ENCODE measurements at regions not wholly inside any gene's neighbourhood (a gene's known extent, or its start where the extent isn't known, plus 50 kb on each side); places are given as distances from the start of the nearest gene placed in this dataset.
"Not testable (repeated sequence)": the region's sequence is repeated elsewhere in the genome, so short reads cannot be mapped to it uniquely, and the experiment has no call there.

DNA sequence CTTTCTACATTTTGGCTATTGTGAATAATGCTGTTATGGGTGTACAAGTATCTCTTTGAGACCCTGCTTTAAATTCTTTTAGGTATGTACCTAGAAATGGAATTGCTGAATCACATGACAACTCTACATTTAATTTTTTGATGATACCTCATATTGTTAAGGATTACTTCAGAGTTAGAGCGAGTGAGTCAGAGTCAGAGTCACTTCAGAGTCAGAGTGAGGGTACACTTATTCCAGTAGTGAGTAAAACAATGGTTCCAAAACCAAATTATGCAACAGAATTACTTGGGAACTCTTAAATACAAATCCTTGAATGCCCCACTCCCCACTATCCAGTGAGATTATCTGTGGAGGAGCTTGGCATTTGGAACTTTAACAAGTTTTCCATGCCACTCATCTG, 50.3 kb upstream of the SNRK start:
- Mint-ChIP-seq H3K4me1 (ENCODE audit: low read depth) (peaks cover 21% of the 10 kb centered on the region), H3K4me3 (no peak overlapping the region), H3K27ac (no peak overlapping the region), H3K9me3 (no peaks in the 10 kb centered on the region), H3K27me3 (no peaks in the 10 kb centered on the region), H3K36me3 (ENCODE audit: low read depth) (no peaks in the 10 kb centered on the region)

DNA sequence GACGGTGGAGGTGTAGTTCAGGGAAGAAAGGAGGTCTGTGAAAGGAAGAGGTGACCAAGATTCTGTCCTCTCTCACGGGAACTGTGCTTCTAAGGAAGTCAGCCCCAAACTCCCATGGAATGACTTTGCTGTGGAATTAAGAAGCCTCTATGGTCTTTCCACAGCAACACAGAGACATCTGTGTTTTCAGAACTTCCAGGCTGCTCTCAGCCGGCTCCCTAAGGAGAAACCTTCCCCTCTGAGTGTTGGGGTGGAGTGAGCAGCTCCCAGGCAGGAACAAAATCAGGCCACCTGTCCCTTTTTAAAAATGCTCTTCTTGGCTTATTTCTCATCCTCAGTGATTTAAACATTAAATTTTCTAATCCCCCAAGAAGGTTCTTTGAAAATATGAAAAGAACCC, 53.3 kb upstream of the SNRK start:
- no peak overlapping the region for H3K27ac Mint-ChIP-seq
- H3K9me3 Mint-ChIP-seq = peaks cover 2% of the 10 kb centered on the region
- peaks cover 10% of the 10 kb centered on the region for H3K4me1 Mint-ChIP-seq (ENCODE audit: low read depth)
- H3K36me3 Mint-ChIP-seq (ENCODE audit: low read depth) = peaks cover 3% of the 10 kb centered on the region
- no peak overlapping the region for H3K4me3 Mint-ChIP-seq
- no peaks in the 10 kb centered on the region for H3K27me3 Mint-ChIP-seq

DNA sequence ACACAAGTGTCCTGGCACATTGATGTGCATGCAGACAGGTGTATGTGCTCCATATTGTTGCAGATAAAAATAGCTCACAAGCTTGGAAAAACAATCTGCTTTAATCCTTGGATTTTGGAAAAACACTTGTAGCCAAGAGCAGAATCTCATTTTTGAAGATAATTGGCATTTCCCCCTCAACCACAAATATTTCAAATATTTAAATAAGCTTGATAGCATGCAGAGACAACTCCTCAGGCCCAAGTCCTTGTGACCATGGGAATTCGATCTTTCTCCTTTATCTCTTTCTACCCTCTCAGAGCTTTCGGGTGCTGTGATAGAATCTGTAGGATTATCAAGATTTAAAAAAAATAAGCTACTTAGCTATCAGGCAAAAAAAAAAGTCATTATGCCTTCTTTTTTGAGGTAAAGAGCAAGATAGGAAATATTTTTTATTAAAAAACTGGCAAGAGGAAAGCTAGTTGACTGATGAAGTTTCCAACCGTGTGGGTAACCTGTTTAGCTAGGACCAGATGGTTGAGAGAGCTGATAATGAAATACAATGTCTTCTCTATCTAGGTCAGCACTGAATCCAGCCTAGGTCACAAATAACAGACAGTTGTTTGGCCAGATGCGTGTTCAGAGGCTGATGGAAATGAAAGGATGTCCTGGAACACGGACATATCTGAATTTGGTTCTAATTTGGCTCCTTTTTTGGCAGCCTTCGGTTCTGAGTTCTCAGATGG, 54.9 kb upstream of the SNRK start:
- no peaks in the 10 kb centered on the region for H3K27me3 Mint-ChIP-seq
- peaks cover 11% of the 10 kb centered on the region for H3K36me3 Mint-ChIP-seq (ENCODE audit: low read depth)
- H3K9me3 Mint-ChIP-seq = peaks cover 17% of the 10 kb centered on the region
- peaks cover 10% of the 10 kb centered on the region for H3K4me1 Mint-ChIP-seq (ENCODE audit: low read depth)
- no peak overlapping the region for H3K4me3 Mint-ChIP-seq
- no peak overlapping the region for H3K27ac Mint-ChIP-seq

DNA sequence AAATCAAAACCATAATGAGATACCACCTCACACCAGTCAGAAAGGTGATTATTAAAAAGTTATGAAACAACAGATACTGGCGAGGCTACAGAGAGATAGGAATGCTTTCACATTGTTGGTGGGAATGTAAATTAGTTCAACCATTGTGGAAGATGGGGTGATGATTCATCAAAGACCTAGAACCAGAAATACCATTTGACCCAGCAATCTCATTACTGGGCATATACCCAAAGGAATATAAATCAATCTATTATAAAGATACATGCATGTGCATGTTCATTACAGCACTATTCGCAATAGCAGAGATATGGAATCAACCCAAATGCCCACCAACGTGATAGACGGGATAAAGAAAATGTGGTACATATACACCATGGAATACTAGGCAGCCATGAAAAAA, 56.5 kb upstream of the SNRK start:
- not testable (repeated sequence) for H3K27ac Mint-ChIP-seq, H3K4me3 Mint-ChIP-seq, H3K27me3 Mint-ChIP-seq
- Mint-ChIP-seq H3K4me1 (ENCODE audit: low read depth) (peaks cover 17% of the 10 kb centered on the region), H3K36me3 (ENCODE audit: low read depth) (peaks cover 11% of the 10 kb centered on the region), H3K9me3 (peaks cover 17% of the 10 kb centered on the region)

DNA sequence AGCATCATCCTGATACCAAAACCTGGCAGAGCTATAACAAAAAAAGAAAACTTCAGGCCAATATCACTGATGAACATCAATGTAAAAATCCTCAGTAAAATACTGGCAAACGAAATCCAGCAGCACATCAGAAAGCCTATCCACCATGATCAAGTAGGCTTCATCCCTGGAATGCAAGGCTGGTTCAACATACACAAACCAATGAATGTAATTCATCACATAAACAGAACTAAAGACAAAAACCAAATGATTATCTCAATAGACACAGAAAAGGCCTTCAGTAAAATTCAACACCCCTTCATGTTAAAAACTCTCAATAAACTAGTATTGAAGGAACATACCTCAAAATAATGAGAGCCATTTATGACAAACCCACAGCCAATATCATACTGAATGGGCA, 58.7 kb upstream of the SNRK start:
- not testable (repeated sequence) for H3K27ac Mint-ChIP-seq, H3K27me3 Mint-ChIP-seq, H3K4me3 Mint-ChIP-seq
- H3K4me1 Mint-ChIP-seq (ENCODE audit: low read depth) = peaks cover 33% of the 10 kb centered on the region
- H3K36me3 Mint-ChIP-seq (ENCODE audit: low read depth) = peaks cover 11% of the 10 kb centered on the region
- peaks cover 17% of the 10 kb centered on the region for H3K9me3 Mint-ChIP-seq

- peaks cover 54% of the 10 kb centered on the region for H3K4me1 Mint-ChIP-seq (ENCODE audit: low read depth)
- H3K27me3 Mint-ChIP-seq = no peaks in the 10 kb centered on the region
- peaks cover 11% of the 10 kb centered on the region for H3K36me3 Mint-ChIP-seq (ENCODE audit: low read depth)
- H3K27ac Mint-ChIP-seq = no peak overlapping the region
- peaks cover 17% of the 10 kb centered on the region for H3K9me3 Mint-ChIP-seq
- H3K4me3 Mint-ChIP-seq = peak overlapping the region; percentile 42
Measured at GRCh38 chr3:43224405-43225073, 61.8 kb upstream of the SNRK start.

- peaks cover 11% of the 10 kb centered on the region for H3K36me3 Mint-ChIP-seq (ENCODE audit: low read depth)
- no peaks in the 10 kb centered on the region for H3K27me3 Mint-ChIP-seq
- H3K4me1 Mint-ChIP-seq (ENCODE audit: low read depth) = peaks cover 56% of the 10 kb centered on the region
- H3K4me3 Mint-ChIP-seq = no peak overlapping the region
- H3K27ac Mint-ChIP-seq = no peak overlapping the region
- peaks cover 17% of the 10 kb centered on the region for H3K9me3 Mint-ChIP-seq
Measured at GRCh38 chr3:43223670-43224364, 62.5 kb upstream of the SNRK start.

DNA sequence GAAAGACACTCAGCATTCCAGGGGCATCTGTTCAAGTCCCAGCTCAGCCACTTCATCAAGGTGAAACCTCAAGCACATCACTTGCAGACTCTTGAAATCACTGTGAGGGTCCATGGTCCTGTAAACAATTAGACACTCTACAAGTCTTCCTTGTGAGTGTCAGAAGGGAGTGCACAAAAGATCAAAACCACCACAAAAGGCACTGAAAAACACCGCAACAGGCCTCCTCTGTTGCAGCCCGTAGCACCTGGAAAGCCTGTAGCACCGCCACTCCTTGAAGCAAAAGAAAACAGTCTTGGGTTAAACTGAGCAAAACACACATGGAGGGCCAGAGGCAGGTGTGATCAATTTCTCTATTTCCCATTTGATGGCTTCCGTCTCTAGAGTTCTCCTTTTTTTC, 63.8 kb upstream of the SNRK start:
- Mint-ChIP-seq H3K27me3 (no peaks in the 10 kb centered on the region), H3K4me3 (no peak overlapping the region), H3K27ac (no peak overlapping the region), H3K4me1 (ENCODE audit: low read depth) (peaks cover 64% of the 10 kb centered on the region), H3K9me3 (peaks cover 10% of the 10 kb centered on the region), H3K36me3 (ENCODE audit: low read depth) (peaks cover 3% of the 10 kb centered on the region)

- H3K27ac Mint-ChIP-seq = no peak overlapping the region
- no peaks in the 10 kb centered on the region for H3K36me3 Mint-ChIP-seq (ENCODE audit: low read depth)
- H3K4me3 Mint-ChIP-seq = no peak overlapping the region
- no peaks in the 10 kb centered on the region for H3K27me3 Mint-ChIP-seq
- peaks cover 74% of the 10 kb centered on the region for H3K4me1 Mint-ChIP-seq (ENCODE audit: low read depth)
- H3K9me3 Mint-ChIP-seq = no peaks in the 10 kb centered on the region
Measured at GRCh38 chr3:43221076-43221475, 65.3 kb upstream of the SNRK start.

DNA sequence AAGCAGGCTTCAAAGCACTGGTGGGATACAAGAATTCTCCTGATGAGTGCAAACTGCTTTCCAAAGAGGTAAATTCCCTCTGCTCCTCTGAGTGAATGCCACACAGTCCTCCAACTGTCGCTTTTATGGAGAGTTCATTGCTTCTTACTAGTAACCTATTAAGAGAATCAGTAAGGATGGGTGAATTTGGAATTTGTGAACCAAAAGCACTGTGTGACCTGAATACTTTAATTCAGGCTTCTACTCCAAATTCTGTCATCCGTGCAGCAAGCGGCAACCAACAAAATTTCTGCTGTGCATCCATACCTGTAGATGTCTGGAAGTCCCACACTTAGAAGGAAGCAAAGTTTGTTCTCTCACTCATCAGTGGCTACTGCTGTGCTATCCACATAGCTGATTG, 66.7 kb upstream of the SNRK start:
- H3K36me3 Mint-ChIP-seq (ENCODE audit: low read depth) = no peaks in the 10 kb centered on the region
- peaks cover 71% of the 10 kb centered on the region for H3K4me1 Mint-ChIP-seq (ENCODE audit: low read depth)
- no peak overlapping the region for H3K27ac Mint-ChIP-seq

DNA sequence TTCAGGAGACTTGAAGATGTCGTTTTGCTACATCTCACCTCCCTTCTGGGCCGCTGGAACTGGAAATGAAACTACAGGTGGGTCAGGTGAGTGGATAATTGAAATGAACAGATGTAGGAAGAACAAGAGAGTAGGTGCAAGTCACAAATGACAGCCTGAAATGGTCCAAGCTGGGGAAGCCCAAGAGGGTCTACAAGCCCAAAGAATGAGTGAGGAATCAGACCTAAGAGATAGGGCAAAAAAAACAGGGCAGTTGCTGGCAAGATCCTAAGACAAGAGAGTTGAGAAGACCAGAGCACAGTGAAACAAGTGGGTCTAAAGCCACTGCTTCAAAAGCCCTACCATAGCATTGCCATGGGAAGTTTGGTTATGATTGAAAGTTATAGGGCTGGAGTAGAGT, 67.4 kb upstream of the SNRK start:
- no peaks in the 10 kb centered on the region for H3K27me3 Mint-ChIP-seq
- no peak overlapping the region for H3K27ac Mint-ChIP-seq
- H3K36me3 Mint-ChIP-seq (ENCODE audit: low read depth) = no peaks in the 10 kb centered on the region
- no peak overlapping the region for H3K4me3 Mint-ChIP-seq
- H3K4me1 Mint-ChIP-seq (ENCODE audit: low read depth) = peaks cover 64% of the 10 kb centered on the region
- no peaks in the 10 kb centered on the region for H3K9me3 Mint-ChIP-seq

More for the DNA sequence above, 66.7 kb upstream of the SNRK start:
- H3K9me3 Mint-ChIP-seq = no peaks in the 10 kb centered on the region
- no peak overlapping the region for H3K4me3 Mint-ChIP-seq
- H3K27me3 Mint-ChIP-seq = no peaks in the 10 kb centered on the region

GRCh38 chr3:43218156-43218555, 68.2 kb upstream of the SNRK start:
- H3K4me1 Mint-ChIP-seq (ENCODE audit: low read depth) = peaks cover 57% of the 10 kb centered on the region
- no peaks in the 10 kb centered on the region for H3K27me3 Mint-ChIP-seq
- H3K36me3 Mint-ChIP-seq (ENCODE audit: low read depth) = no peaks in the 10 kb centered on the region
- no peak overlapping the region for H3K4me3 Mint-ChIP-seq
- no peaks in the 10 kb centered on the region for H3K9me3 Mint-ChIP-seq
- no peak overlapping the region for H3K27ac Mint-ChIP-seq

DNA sequence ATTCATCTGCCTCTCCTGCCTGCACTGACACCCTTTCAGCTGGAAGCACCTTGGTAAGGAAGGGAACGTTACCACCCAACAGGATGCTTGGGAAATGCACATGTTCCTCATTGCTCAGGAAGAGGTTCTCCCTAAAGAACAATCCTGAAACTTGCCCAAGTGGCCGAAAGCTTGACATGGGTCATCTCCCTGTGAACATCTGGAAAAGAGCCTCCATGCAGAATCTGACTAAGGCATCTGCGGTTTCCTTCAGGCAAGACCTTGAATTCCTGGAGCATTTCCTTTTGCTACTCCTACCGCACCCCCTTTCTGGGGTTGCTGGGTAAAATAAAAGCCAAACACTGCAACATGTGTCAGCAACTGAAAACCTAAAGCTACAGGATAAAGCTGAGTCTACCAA, 68.7 kb upstream of the SNRK start:
- peaks cover 55% of the 10 kb centered on the region for H3K4me1 Mint-ChIP-seq (ENCODE audit: low read depth)
- no peak overlapping the region for H3K4me3 Mint-ChIP-seq
- H3K36me3 Mint-ChIP-seq (ENCODE audit: low read depth) = no peaks in the 10 kb centered on the region
- H3K27me3 Mint-ChIP-seq = no peaks in the 10 kb centered on the region
- H3K9me3 Mint-ChIP-seq = no peaks in the 10 kb centered on the region
- H3K27ac Mint-ChIP-seq = no peak overlapping the region

GRCh38 chr3:43217206-43217605, 69.1 kb upstream of the SNRK start:
- Mint-ChIP-seq H3K4me1 (ENCODE audit: low read depth) (peaks cover 51% of the 10 kb centered on the region), H3K4me3 (peak overlapping the region; percentile 6), H3K36me3 (ENCODE audit: low read depth) (no peaks in the 10 kb centered on the region), H3K9me3 (no peaks in the 10 kb centered on the region), H3K27me3 (no peaks in the 10 kb centered on the region), H3K27ac (no peak overlapping the region)

GRCh38 chr3:43215663-43216275, 70.6 kb upstream of the SNRK start:
- H3K4me3 Mint-ChIP-seq = no peak overlapping the region
- no peaks in the 10 kb centered on the region for H3K36me3 Mint-ChIP-seq (ENCODE audit: low read depth)
- no peaks in the 10 kb centered on the region for H3K9me3 Mint-ChIP-seq
- H3K27ac Mint-ChIP-seq = no peak overlapping the region
- H3K27me3 Mint-ChIP-seq = no peaks in the 10 kb centered on the region
- H3K4me1 Mint-ChIP-seq (ENCODE audit: low read depth) = peaks cover 36% of the 10 kb centered on the region
